ACC112 (cell line): ENCODE measurements at regions not wholly inside any gene's neighbourhood (a gene's known extent, or its start where the extent isn't known, plus 50 kb on each side); places are given as distances from the start of the nearest gene placed in this dataset.

ENCODE experiments used
- H2AFZ ChIP-seq: fragments of 200-600 bp; sonication (generic); one replicate; pipeline ENCODE4 v1.6.0; 2017; ENCODE audit warnings: antibody characterized with exemption, low read length; ENCODE audit not compliant: unreplicated experiment
- H3K27ac ChIP-seq: fragments of 200-600 bp; sonication (generic); 2 replicates; pipeline ENCODE4 v1.5.1; 2014; ENCODE audit warnings: low read depth, mild to moderate bottlenecking, antibody characterized with exemption, low read length, moderate library complexity
- H3K27me3 ChIP-seq: fragments of 200-600 bp; sonication (generic); 2 replicates; pipeline ENCODE4 v1.6.1; 2014; ENCODE audit warnings: mild to moderate bottlenecking, antibody characterized with exemption, low read length, moderate library complexity, mixed read lengths; ENCODE audit not compliant: insufficient read depth
- H3K36me3 ChIP-seq: fragments of 200-600 bp; sonication (generic); 2 replicates; pipeline ENCODE4 v1.6.1; 2016; ENCODE audit warnings: mild to moderate bottlenecking, antibody characterized with exemption, low read length, moderate library complexity, mixed read lengths; ENCODE audit not compliant: insufficient read depth
- H3K4me1 ChIP-seq: fragments of 200-600 bp; sonication (generic); one replicate; pipeline ENCODE4 v1.6.1; 2016; ENCODE audit warnings: low read length, mixed read lengths; ENCODE audit not compliant: insufficient read depth, unreplicated experiment, control insufficient read depth
- H3K4me3 ChIP-seq: fragments of 200-600 bp; sonication (generic); 2 replicates; pipeline ENCODE4 v1.5.1; 2014; ENCODE audit warnings: mild to moderate bottlenecking, low read depth, low read length
- H3K79me2 ChIP-seq: fragments of 200-600 bp; sonication (generic); one replicate; pipeline ENCODE4 v1.6.0; 2016; ENCODE audit warnings: low read length; ENCODE audit not compliant: control insufficient read depth, unreplicated experiment, insufficient read depth

- Histone ChIP-seq H3K27me3 (peaks cover 10% of the 10 kb centered on the region; the same call in 1 of the 2 replicates), H3K4me3 (no peak overlapping the region), H3K27ac (no peak overlapping the region), H2AFZ (no peak overlapping the region), H3K4me1 (no peaks in the 10 kb centered on the region), H3K79me2 (no peaks in the 10 kb centered on the region), H3K36me3 (no peaks in the 10 kb centered on the region)
Observed at GRCh38 chr10:104582602-104582951, 58.5 kb upstream of the SORCS3 start.

- H2AFZ ChIP-seq: no peak overlapping the region
- H3K4me1 ChIP-seq: no peaks in the 10 kb centered on the region
- H3K36me3 ChIP-seq: no peaks in the 10 kb centered on the region
- H3K27ac ChIP-seq: no peak overlapping the region
- no peak overlapping the region for H3K4me3 ChIP-seq
- H3K27me3 ChIP-seq: peaks cover 10% of the 10 kb centered on the region; the same call in 1 of the 2 replicates
- no peaks in the 10 kb centered on the region for H3K79me2 ChIP-seq
Observed at GRCh38 chr10:104582966-104583365, 58.1 kb upstream of the SORCS3 start.

GRCh38 chr10:104584541-104584940, 56.5 kb upstream of the SORCS3 start:
- no peaks in the 10 kb centered on the region for H3K4me1 ChIP-seq
- peaks cover 8% of the 10 kb centered on the region; the same call in 1 of the 2 replicates for H3K27me3 ChIP-seq
- no peaks in the 10 kb centered on the region for H3K79me2 ChIP-seq
- no peak overlapping the region for H3K27ac ChIP-seq
- no peak overlapping the region for H3K4me3 ChIP-seq
- no peaks in the 10 kb centered on the region for H3K36me3 ChIP-seq
- H2AFZ ChIP-seq: no peak overlapping the region

GRCh38 chr10:104587751-104588150, 53.3 kb upstream of the SORCS3 start:
- Histone ChIP-seq H3K4me1 (no peaks in the 10 kb centered on the region), H2AFZ (no peak overlapping the region), H3K27ac (no peak overlapping the region), H3K79me2 (no peaks in the 10 kb centered on the region), H3K36me3 (no peaks in the 10 kb centered on the region), H3K27me3 (peaks cover 13% of the 10 kb centered on the region; the same call in 1 of the 2 replicates), H3K4me3 (no peak overlapping the region)

- no peak overlapping the region for H3K27ac ChIP-seq
- H3K27me3 ChIP-seq: peaks cover 17% of the 10 kb centered on the region; the same call in 1 of the 2 replicates
- no peak overlapping the region for H2AFZ ChIP-seq
Observed at GRCh38 chr10:104589431-104589830, 51.7 kb upstream of the SORCS3 start.

GRCh38 chr10:104589871-104590270, 51.2 kb upstream of the SORCS3 start:
- H3K4me1 ChIP-seq: no peaks in the 10 kb centered on the region
- no peak overlapping the region for H3K4me3 ChIP-seq
- H3K36me3 ChIP-seq: no peaks in the 10 kb centered on the region
- no peaks in the 10 kb centered on the region for H3K79me2 ChIP-seq
- H3K27ac ChIP-seq: no peak overlapping the region
- no peak overlapping the region for H2AFZ ChIP-seq
- H3K27me3 ChIP-seq: peaks cover 17% of the 10 kb centered on the region; the same call in 1 of the 2 replicates

More at GRCh38 chr10:104589431-104589830, 51.7 kb upstream of the SORCS3 start:
- Histone ChIP-seq H3K4me1 (no peaks in the 10 kb centered on the region), H3K79me2 (no peaks in the 10 kb centered on the region), H3K36me3 (no peaks in the 10 kb centered on the region), H3K4me3 (no peak overlapping the region)
